ENCODE measurements at regions not wholly inside any gene's neighbourhood (a gene's known extent, or its start where the extent isn't known, plus 50 kb on each side); places are given as distances from the start of the nearest gene placed in this dataset.

GRCh38 chr5:107119656-107120055, 551.1 kb downstream of the EFNA5 start:
- Histone ChIP-seq H3K4me1 (ENCODE audit: control insufficient read depth in 1 of 2, insufficient read depth in 2 of 2, low read depth in 1 of 2, low read length in 1 of 2) (peaks cover 0 to 7% of the 10 kb centered on the region in 2 experiments; a peak in 2 of 4 replicates), H3K27me3 (ENCODE audit: insufficient read depth) (no peaks in the 10 kb centered on the region), H4K20me1 (ENCODE audit: insufficient read depth) (no peaks in the 10 kb centered on the region), H3K4me2 (no peak overlapping the region), H3K9ac (no peak overlapping the region), H3F3A (replicated peaks; ENCODE audit: insufficient read depth) (no peaks in the 10 kb centered on the region), H3K9me2 (no peaks in the 10 kb centered on the region), H3K9me3 (no peaks in the 10 kb centered on the region), H3K4me3 (ENCODE audit: low read depth in 2 of 2, low read length in 1 of 2) (no peak overlapping the region), H3K27ac (ENCODE audit: low read depth in 2 of 2, low read length in 1 of 2) (no peak overlapping the region), H2AFZ (ENCODE audit: low read depth) (no peak overlapping the region), H3K36me3 (replicated peaks in 1 of 2; ENCODE audit: control insufficient read depth in 1 of 2, insufficient read depth in 2 of 2, low read length in 1 of 2) (no peaks in the 10 kb centered on the region), H3K79me2 (ENCODE audit: insufficient read depth) (no peaks in the 10 kb centered on the region)
- ChIA-PET CTCF (no interaction called here), POLR2A (no interaction called here)
- no peak for DNase-seq
- 88% methylated on average over 2 of the region's 2 CpGs for WGBS (ENCODE audit: low lambda C conversion rate)
- TF ChIP-seq RCOR1 (IDR thresholded peaks at IDR 0.05; ENCODE audit: low read length) (no peak), GATA2 (CRISPR knock-in tag; IDR thresholded peaks at IDR 0.05) (no peak), MAX (IDR thresholded peaks at IDR 0.05; ENCODE audit: low read depth) (no peak), RFX5 (IDR thresholded peaks at IDR 0.05; ENCODE audit: low read length) (no peak), POLR2AphosphoS5 (IDR thresholded peaks at IDR 0.05; ENCODE audit: low read depth, low read length) (no peak), TEAD4 (IDR thresholded peaks at IDR 0.05; ENCODE audit: borderline replicate concordance, insufficient read depth) (no peak), MEF2A (IDR thresholded peaks at IDR 0.05; ENCODE audit: borderline replicate concordance, low read depth) (no peak), TCF12 (IDR thresholded peaks at IDR 0.05) (no peak), USF1 (IDR thresholded peaks at IDR 0.05; ENCODE audit: borderline replicate concordance, low read depth) (no peak), FOXM1 (IDR thresholded peaks at IDR 0.05; ENCODE audit: low read depth) (no peak), REST (IDR thresholded peaks at IDR 0.05; ENCODE audit: low read depth, low read length) (no peak), SIN3A (IDR thresholded peaks at IDR 0.05; ENCODE audit: borderline replicate concordance, low read depth, low read length) (no peak), RXRA (IDR thresholded peaks at IDR 0.05; ENCODE audit: borderline replicate concordance, low read depth) (no peak)
